ENCODE measurements at regions not wholly inside any gene's neighbourhood (a gene's known extent, or its start where the extent isn't known, plus 50 kb on each side); places are given as distances from the start of the nearest gene placed in this dataset.

GRCh38 chr4:180942367-180942916 lies 1300.8 kb upstream of the TENM3 start:
- H3K4me3 Mint-ChIP-seq, result no peak overlapping the region
- DNase-seq, result no peak
- no peaks in the 10 kb centered on the region for H3K36me3 Mint-ChIP-seq (ENCODE audit: low read depth)
- no peaks in the 10 kb centered on the region for H3K4me1 Mint-ChIP-seq (ENCODE audit: low read depth)
- no peaks in the 10 kb centered on the region for H3K27me3 Mint-ChIP-seq
- no peaks in the 10 kb centered on the region for H3K9me3 Mint-ChIP-seq
- no peak overlapping the region for H3K27ac Mint-ChIP-seq

GRCh38 chr4:180946188-180946587 lies 1297.0 kb upstream of the TENM3 start:
- Mint-ChIP-seq H3K9me3 (no peaks in the 10 kb centered on the region), H3K4me1 (ENCODE audit: low read depth) (no peaks in the 10 kb centered on the region), H3K27ac (no peak overlapping the region), H3K4me3 (no peak overlapping the region), H3K27me3 (no peaks in the 10 kb centered on the region), H3K36me3 (ENCODE audit: low read depth) (no peaks in the 10 kb centered on the region)
- DNase-seq, result no peak

GRCh38 chr4:180947425-180947824 lies 1295.8 kb upstream of the TENM3 start:
- no peak overlapping the region for H3K4me3 Mint-ChIP-seq
- DNase-seq, result no peak
- H3K9me3 Mint-ChIP-seq, result no peaks in the 10 kb centered on the region
- no peak overlapping the region for H3K27ac Mint-ChIP-seq
- H3K36me3 Mint-ChIP-seq (ENCODE audit: low read depth), result no peaks in the 10 kb centered on the region
- H3K4me1 Mint-ChIP-seq (ENCODE audit: low read depth), result no peaks in the 10 kb centered on the region
- H3K27me3 Mint-ChIP-seq, result no peaks in the 10 kb centered on the region

- H3K36me3 Mint-ChIP-seq (ENCODE audit: low read depth), result no peaks in the 10 kb centered on the region
- H3K4me1 Mint-ChIP-seq (ENCODE audit: low read depth), result no peaks in the 10 kb centered on the region
- no peak overlapping the region for H3K27ac Mint-ChIP-seq
- H3K4me3 Mint-ChIP-seq, result no peak overlapping the region
- no peaks in the 10 kb centered on the region for H3K27me3 Mint-ChIP-seq
- no peaks in the 10 kb centered on the region for H3K9me3 Mint-ChIP-seq
- no peak for DNase-seq
Measured at GRCh38 chr4:180949424-180950213, 1293.6 kb upstream of the TENM3 start.

- no peaks in the 10 kb centered on the region for H3K36me3 Mint-ChIP-seq (ENCODE audit: low read depth)
Measured at GRCh38 chr4:180950377-180950776, 1292.8 kb upstream of the TENM3 start.

GRCh38 chr4:180951312-180951711 lies 1291.9 kb upstream of the TENM3 start:
- H3K9me3 Mint-ChIP-seq, result no peaks in the 10 kb centered on the region
- no peak overlapping the region for H3K4me3 Mint-ChIP-seq
- no peaks in the 10 kb centered on the region for H3K27me3 Mint-ChIP-seq
- H3K27ac Mint-ChIP-seq, result no peak overlapping the region
- H3K36me3 Mint-ChIP-seq (ENCODE audit: low read depth), result no peaks in the 10 kb centered on the region
- H3K4me1 Mint-ChIP-seq (ENCODE audit: low read depth), result no peaks in the 10 kb centered on the region
- no peak for DNase-seq

More at GRCh38 chr4:180950377-180950776, 1292.8 kb upstream of the TENM3 start:
- Mint-ChIP-seq H3K9me3 (no peaks in the 10 kb centered on the region), H3K4me3 (no peak overlapping the region), H3K4me1 (ENCODE audit: low read depth) (no peaks in the 10 kb centered on the region), H3K27me3 (no peaks in the 10 kb centered on the region), H3K27ac (no peak overlapping the region)
- no peak for DNase-seq

- H3K4me3 Mint-ChIP-seq, result no peak overlapping the region
- DNase-seq, result no peak
- H3K4me1 Mint-ChIP-seq (ENCODE audit: low read depth), result no peaks in the 10 kb centered on the region
- H3K27me3 Mint-ChIP-seq, result no peaks in the 10 kb centered on the region
- H3K36me3 Mint-ChIP-seq (ENCODE audit: low read depth), result no peaks in the 10 kb centered on the region
- H3K9me3 Mint-ChIP-seq, result no peaks in the 10 kb centered on the region
- H3K27ac Mint-ChIP-seq, result no peak overlapping the region
Measured at GRCh38 chr4:180953572-180953971, 1289.6 kb upstream of the TENM3 start.

GRCh38 chr4:180960743-180961401 lies 1282.3 kb upstream of the TENM3 start:
- no peaks in the 10 kb centered on the region for H3K4me1 Mint-ChIP-seq (ENCODE audit: low read depth)
- H3K27me3 Mint-ChIP-seq, result no peaks in the 10 kb centered on the region
- H3K36me3 Mint-ChIP-seq (ENCODE audit: low read depth), result no peaks in the 10 kb centered on the region
- peaks cover 12% of the 10 kb centered on the region for H3K9me3 Mint-ChIP-seq
- no peak for DNase-seq
- H3K4me3 Mint-ChIP-seq, result no peak overlapping the region
- no peak overlapping the region for H3K27ac Mint-ChIP-seq

- no peaks in the 10 kb centered on the region for H3K27me3 Mint-ChIP-seq
Measured at GRCh38 chr4:180962268-180962667, 1280.9 kb upstream of the TENM3 start.

GRCh38 chr4:180966312-180966711 lies 1276.9 kb upstream of the TENM3 start:
- no peaks in the 10 kb centered on the region for H3K4me1 Mint-ChIP-seq (ENCODE audit: low read depth)
- H3K27me3 Mint-ChIP-seq, result no peaks in the 10 kb centered on the region
- H3K4me3 Mint-ChIP-seq, result no peak overlapping the region
- DNase-seq, result no peak
- H3K36me3 Mint-ChIP-seq (ENCODE audit: low read depth), result no peaks in the 10 kb centered on the region
- peaks cover 16% of the 10 kb centered on the region for H3K9me3 Mint-ChIP-seq
- H3K27ac Mint-ChIP-seq, result no peak overlapping the region

More at GRCh38 chr4:180962268-180962667, 1280.9 kb upstream of the TENM3 start:
- Mint-ChIP-seq H3K9me3 (peaks cover 12% of the 10 kb centered on the region), H3K36me3 (ENCODE audit: low read depth) (no peaks in the 10 kb centered on the region), H3K4me1 (ENCODE audit: low read depth) (no peaks in the 10 kb centered on the region), H3K4me3 (no peak overlapping the region), H3K27ac (no peak overlapping the region)
- DNase-seq, result no peak

GRCh38 chr4:180967936-180968335 lies 1275.3 kb upstream of the TENM3 start:
- Mint-ChIP-seq H3K4me3 (no peak overlapping the region), H3K4me1 (ENCODE audit: low read depth) (no peaks in the 10 kb centered on the region), H3K9me3 (peaks cover 16% of the 10 kb centered on the region), H3K36me3 (ENCODE audit: low read depth) (no peaks in the 10 kb centered on the region), H3K27ac (no peak overlapping the region), H3K27me3 (no peaks in the 10 kb centered on the region)
- DNase-seq, result no peak

- peaks cover 10% of the 10 kb centered on the region for H3K9me3 Mint-ChIP-seq
- no peaks in the 10 kb centered on the region for H3K4me1 Mint-ChIP-seq (ENCODE audit: low read depth)
- no peaks in the 10 kb centered on the region for H3K27me3 Mint-ChIP-seq
- H3K4me3 Mint-ChIP-seq, result no peak overlapping the region
- H3K27ac Mint-ChIP-seq, result no peak overlapping the region
- no peak for DNase-seq
- no peaks in the 10 kb centered on the region for H3K36me3 Mint-ChIP-seq (ENCODE audit: low read depth)
Measured at GRCh38 chr4:180973894-180974293, 1269.3 kb upstream of the TENM3 start.

GRCh38 chr4:180990931-180991330 lies 1252.3 kb upstream of the TENM3 start:
- H3K4me3 Mint-ChIP-seq, result no peak overlapping the region
- peaks cover 7% of the 10 kb centered on the region for H3K9me3 Mint-ChIP-seq
- H3K36me3 Mint-ChIP-seq (ENCODE audit: low read depth), result no peaks in the 10 kb centered on the region
- no peaks in the 10 kb centered on the region for H3K4me1 Mint-ChIP-seq (ENCODE audit: low read depth)
- H3K27ac Mint-ChIP-seq, result no peak overlapping the region
- no peaks in the 10 kb centered on the region for H3K27me3 Mint-ChIP-seq
- DNase-seq, result no peak

GRCh38 chr4:180993244-180993836 lies 1249.9 kb upstream of the TENM3 start:
- no peaks in the 10 kb centered on the region for H3K27me3 Mint-ChIP-seq
- no peak overlapping the region for H3K27ac Mint-ChIP-seq
- no peak overlapping the region for H3K4me3 Mint-ChIP-seq
- peaks cover 9% of the 10 kb centered on the region for H3K9me3 Mint-ChIP-seq
- no peaks in the 10 kb centered on the region for H3K4me1 Mint-ChIP-seq (ENCODE audit: low read depth)
- no peaks in the 10 kb centered on the region for H3K36me3 Mint-ChIP-seq (ENCODE audit: low read depth)
- DNase-seq, result no peak

- no peaks in the 10 kb centered on the region for H3K4me1 Mint-ChIP-seq (ENCODE audit: low read depth)
Measured at GRCh38 chr4:180994722-180995121, 1248.5 kb upstream of the TENM3 start.

More at GRCh38 chr4:180994722-180995121, 1248.5 kb upstream of the TENM3 start:
- Mint-ChIP-seq H3K27me3 (no peaks in the 10 kb centered on the region), H3K36me3 (ENCODE audit: low read depth) (no peaks in the 10 kb centered on the region), H3K27ac (no peak overlapping the region), H3K4me3 (no peak overlapping the region), H3K9me3 (peaks cover 9% of the 10 kb centered on the region)
- no peak for DNase-seq
